Type B pancreatic cell (in vitro differentiated cells): ENCODE measurements at regions not wholly inside any gene's neighbourhood (a gene's known extent, or its start where the extent isn't known, plus 50 kb on each side); places are given as distances from the start of the nearest gene placed in this dataset.

Source experiments
- DNase-seq: peaks from one replicate; pipeline ENCODE4 v3.0.0; 2021; ENCODE audit warnings: mixed read lengths; ENCODE audit not compliant: unreplicated experiment; ENCODE audit errors: extremely low spot score
- H3K27ac Mint-ChIP-seq: 2 replicates; pipeline ENCODE4 v1.8.0; 2021; ENCODE audit warnings: mild to moderate bottlenecking, mixed read lengths
- H3K27me3 Mint-ChIP-seq: 2 replicates; pipeline ENCODE4 v1.8.0; 2021; ENCODE audit warnings: mixed read lengths
- H3K36me3 Mint-ChIP-seq: 2 replicates; pipeline ENCODE4 v1.8.0; 2021; ENCODE audit warnings: mixed read lengths
- H3K4me1 Mint-ChIP-seq: one replicate; pipeline ENCODE4 v1.8.0; 2021; ENCODE audit warnings: mixed read lengths; ENCODE audit not compliant: unreplicated experiment
- H3K4me3 Mint-ChIP-seq: 2 replicates; pipeline ENCODE4 v1.8.0; 2021; ENCODE audit warnings: mild to moderate bottlenecking, mixed read lengths
- H3K9me3 Mint-ChIP-seq: 2 replicates; pipeline ENCODE4 v1.8.0; 2021; ENCODE audit warnings: mixed read lengths
- TF ChIP-seq, protein P1 (sequence below): fragments of 200-600 bp; sonication (generic); conservative IDR thresholded peaks from 2 replicates; pipeline ENCODE4 v1.5.0; 2021; ENCODE audit warnings: antibody characterized with exemption, mild to moderate bottlenecking

DNA sequence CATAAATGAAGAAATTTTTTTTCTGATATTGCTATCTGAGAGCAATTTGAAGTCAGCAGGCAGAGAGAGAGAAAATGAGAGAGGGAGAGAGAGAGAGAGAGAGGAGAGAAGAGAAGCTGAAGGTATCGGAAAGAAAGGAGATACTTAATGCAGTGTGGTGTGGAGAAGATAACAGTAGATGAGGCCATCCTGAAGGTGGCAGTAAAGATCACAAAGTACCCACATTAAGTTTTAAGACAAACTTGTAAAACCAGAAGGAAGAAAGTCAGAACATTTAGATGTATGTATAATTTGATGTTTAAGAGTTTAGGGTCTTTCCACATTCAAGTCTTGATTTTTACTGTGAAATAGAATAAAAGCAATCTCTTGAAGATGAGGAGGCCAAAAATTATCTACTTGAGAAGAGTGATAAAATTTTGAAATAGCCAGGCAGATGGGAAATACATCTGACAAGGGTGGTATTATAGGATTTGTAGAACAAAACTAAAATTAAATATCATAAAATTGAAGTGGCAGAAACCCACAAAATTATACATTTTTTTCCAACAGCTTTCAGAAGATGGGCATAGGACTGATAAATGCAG, 1753.4 kb downstream of the MRPL39 start:
- H3K4me1 Mint-ChIP-seq: no peaks in the 10 kb centered on the region
- H3K27ac Mint-ChIP-seq: no peak overlapping the region
- TF ChIP-seq, protein P1, sequence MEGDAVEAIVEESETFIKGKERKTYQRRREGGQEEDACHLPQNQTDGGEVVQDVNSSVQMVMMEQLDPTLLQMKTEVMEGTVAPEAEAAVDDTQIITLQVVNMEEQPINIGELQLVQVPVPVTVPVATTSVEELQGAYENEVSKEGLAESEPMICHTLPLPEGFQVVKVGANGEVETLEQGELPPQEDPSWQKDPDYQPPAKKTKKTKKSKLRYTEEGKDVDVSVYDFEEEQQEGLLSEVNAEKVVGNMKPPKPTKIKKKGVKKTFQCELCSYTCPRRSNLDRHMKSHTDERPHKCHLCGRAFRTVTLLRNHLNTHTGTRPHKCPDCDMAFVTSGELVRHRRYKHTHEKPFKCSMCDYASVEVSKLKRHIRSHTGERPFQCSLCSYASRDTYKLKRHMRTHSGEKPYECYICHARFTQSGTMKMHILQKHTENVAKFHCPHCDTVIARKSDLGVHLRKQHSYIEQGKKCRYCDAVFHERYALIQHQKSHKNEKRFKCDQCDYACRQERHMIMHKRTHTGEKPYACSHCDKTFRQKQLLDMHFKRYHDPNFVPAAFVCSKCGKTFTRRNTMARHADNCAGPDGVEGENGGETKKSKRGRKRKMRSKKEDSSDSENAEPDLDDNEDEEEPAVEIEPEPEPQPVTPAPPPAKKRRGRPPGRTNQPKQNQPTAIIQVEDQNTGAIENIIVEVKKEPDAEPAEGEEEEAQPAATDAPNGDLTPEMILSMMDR: peak; percentile 58
- no peak for DNase-seq
- H3K27me3 Mint-ChIP-seq: no peaks in the 10 kb centered on the region
- no peaks in the 10 kb centered on the region for H3K36me3 Mint-ChIP-seq
- H3K9me3 Mint-ChIP-seq: no peaks in the 10 kb centered on the region
- H3K4me3 Mint-ChIP-seq: no peak overlapping the region

DNA sequence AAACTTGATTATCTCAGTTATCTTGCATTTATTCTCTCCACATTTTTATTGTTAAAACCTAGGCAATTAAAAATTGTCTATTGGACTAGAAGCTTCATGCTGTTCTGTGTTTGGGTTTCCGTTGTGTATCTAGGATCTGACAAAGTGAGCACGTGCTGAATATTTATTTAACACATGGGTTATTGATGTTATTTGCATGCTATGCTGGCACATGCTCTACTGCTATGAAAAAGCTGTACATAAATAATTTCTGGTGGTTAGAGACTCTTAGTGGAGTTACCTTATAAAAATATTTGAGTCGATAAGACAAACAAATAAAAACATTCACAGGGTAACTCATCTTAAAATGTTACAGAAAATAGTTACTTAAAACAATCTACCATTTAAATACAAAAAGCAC, 1769.7 kb downstream of the MRPL39 start:
- Mint-ChIP-seq H3K4me1 (no peaks in the 10 kb centered on the region), H3K36me3 (no peaks in the 10 kb centered on the region), H3K9me3 (no peaks in the 10 kb centered on the region), H3K4me3 (no peak overlapping the region), H3K27ac (no peak overlapping the region), H3K27me3 (no peaks in the 10 kb centered on the region)
- no peak for DNase-seq
- TF ChIP-seq, protein P1: no peak

DNA sequence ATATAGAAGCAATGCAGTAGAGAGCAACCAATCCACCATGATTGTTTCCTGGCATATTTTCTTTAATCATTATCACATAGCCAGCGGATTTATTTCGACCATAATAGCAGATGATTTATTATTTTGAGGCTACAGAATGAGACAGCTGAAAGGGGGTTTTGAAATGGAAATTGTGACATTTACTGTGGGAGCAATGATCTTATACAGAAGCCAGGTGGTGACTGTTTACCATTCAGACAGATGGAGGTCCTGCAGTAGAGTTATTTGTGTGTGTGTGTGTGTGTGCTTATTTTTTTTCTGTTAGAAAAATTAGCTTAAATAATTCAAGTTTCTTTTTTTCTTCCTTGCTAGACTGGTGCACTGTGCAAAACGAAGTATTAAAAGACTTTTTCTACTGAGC, 1784.5 kb downstream of the MRPL39 start:
- no peak overlapping the region for H3K4me3 Mint-ChIP-seq
- H3K27ac Mint-ChIP-seq: no peak overlapping the region
- DNase-seq: no peak
- peaks cover 6% of the 10 kb centered on the region for H3K9me3 Mint-ChIP-seq
- TF ChIP-seq, protein P1: no peak
- no peaks in the 10 kb centered on the region for H3K36me3 Mint-ChIP-seq
- H3K4me1 Mint-ChIP-seq: no peaks in the 10 kb centered on the region
- no peaks in the 10 kb centered on the region for H3K27me3 Mint-ChIP-seq

DNA sequence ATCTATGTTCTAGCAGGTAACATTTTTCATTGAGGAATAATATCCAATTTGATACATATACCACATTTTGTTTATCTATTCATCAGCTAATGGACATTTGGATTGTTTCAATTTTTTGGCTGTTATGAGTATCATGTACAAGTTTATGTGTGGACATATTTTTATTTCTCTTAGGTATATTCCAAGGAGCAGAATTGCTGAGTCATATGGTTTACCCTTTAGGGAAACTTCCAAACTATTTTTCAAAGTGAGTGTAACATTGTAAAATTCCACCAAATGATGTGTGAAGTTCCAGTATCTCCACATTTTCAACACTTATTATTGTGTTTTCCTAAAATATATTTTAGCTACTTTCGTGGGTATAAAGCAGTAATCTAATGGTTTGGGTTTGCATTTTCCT, 1789.9 kb downstream of the MRPL39 start:
- Mint-ChIP-seq H3K4me1 (no peaks in the 10 kb centered on the region), H3K36me3 (no peaks in the 10 kb centered on the region), H3K4me3 (no peak overlapping the region), H3K27me3 (no peaks in the 10 kb centered on the region), H3K27ac (no peak overlapping the region), H3K9me3 (peaks cover 6% of the 10 kb centered on the region)
- DNase-seq: no peak
- TF ChIP-seq, protein P1: no peak

DNA sequence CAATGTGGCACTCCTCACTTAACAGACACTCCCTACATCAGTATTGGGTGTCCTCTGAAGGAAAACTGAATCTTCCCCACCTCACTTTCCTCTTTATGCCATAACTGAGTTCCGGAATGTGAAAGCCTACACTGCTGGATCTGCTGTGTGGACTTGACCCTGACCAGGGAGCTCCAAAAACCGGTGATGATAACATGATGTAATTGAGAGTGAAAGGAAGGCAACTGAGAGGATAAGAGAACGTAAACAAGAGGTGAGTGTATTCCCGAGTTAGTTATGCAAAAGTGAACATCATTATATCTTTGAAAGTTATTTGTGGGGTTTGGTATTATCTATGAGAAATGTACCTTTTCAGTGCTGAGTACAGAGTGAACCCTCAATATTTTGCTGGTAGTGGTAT, 1794.8 kb downstream of the MRPL39 start:
- Mint-ChIP-seq H3K27ac (no peak overlapping the region), H3K9me3 (no peaks in the 10 kb centered on the region), H3K36me3 (no peaks in the 10 kb centered on the region), H3K27me3 (no peaks in the 10 kb centered on the region), H3K4me1 (no peaks in the 10 kb centered on the region), H3K4me3 (no peak overlapping the region)
- no peak for DNase-seq
- TF ChIP-seq, protein P1: no peak

DNA sequence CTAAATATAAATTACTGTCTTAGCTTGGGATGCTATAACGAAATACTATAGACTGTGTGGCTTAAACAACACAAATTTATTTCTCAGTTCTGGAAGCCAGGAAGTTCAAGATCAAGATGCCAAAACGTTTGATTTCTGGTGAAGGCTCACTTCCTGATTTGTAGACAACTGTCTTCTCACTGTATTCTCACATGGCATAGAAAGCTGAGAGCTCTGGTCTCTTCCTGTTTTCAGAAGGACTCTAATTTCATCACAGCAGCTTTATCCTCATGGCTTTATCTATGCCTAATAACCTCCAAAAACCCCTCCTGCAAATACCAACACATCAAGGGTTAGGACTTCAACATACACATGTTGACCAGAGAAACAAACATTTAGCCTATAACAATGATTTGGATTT, 1795.5 kb downstream of the MRPL39 start:
- Mint-ChIP-seq H3K9me3 (no peaks in the 10 kb centered on the region), H3K4me1 (no peaks in the 10 kb centered on the region), H3K27me3 (no peaks in the 10 kb centered on the region), H3K4me3 (no peak overlapping the region), H3K36me3 (no peaks in the 10 kb centered on the region), H3K27ac (no peak overlapping the region)
- DNase-seq: no peak
- TF ChIP-seq, protein P1: no peak
